ENCODE measurements at regions not wholly inside any gene's neighbourhood (a gene's known extent, or its start where the extent isn't known, plus 50 kb on each side); places are given as distances from the start of the nearest gene placed in this dataset.

- no peak for TF ChIP-seq POLR2A (IDR thresholded peaks at IDR 0.05; ENCODE audit: low read depth, low read length)
- no peak for TF ChIP-seq CTCF (IDR thresholded peaks at IDR 0.05; ENCODE audit: extremely low read depth in 1 of 2, insufficient read depth in 1 of 2, low read depth in 1 of 2, low read length in 2 of 2)
- TF ChIP-seq JUN (IDR thresholded peaks at IDR 0.05; ENCODE audit: borderline replicate concordance, insufficient read depth, insufficient read length, low read depth) = no peak
These were observed 54.8 kb upstream of the EXOC4 start for GRCh38 chr7:133197972-133198544.
